Amniotic epithelial cell (primary cell): ENCODE measurements at regions not wholly inside any gene's neighbourhood (a gene's known extent, or its start where the extent isn't known, plus 50 kb on each side); places are given as distances from the start of the nearest gene placed in this dataset.
"Not testable (repeated sequence)": the region's sequence is repeated elsewhere in the genome, so short reads cannot be mapped to it uniquely, and the experiment has no call there.

ENCODE experiments used
- DNase-seq: peaks from one replicate; pipeline ENCODE4 v3.0.0-alpha.2; 2010; ENCODE audit warnings: low read depth

DNA sequence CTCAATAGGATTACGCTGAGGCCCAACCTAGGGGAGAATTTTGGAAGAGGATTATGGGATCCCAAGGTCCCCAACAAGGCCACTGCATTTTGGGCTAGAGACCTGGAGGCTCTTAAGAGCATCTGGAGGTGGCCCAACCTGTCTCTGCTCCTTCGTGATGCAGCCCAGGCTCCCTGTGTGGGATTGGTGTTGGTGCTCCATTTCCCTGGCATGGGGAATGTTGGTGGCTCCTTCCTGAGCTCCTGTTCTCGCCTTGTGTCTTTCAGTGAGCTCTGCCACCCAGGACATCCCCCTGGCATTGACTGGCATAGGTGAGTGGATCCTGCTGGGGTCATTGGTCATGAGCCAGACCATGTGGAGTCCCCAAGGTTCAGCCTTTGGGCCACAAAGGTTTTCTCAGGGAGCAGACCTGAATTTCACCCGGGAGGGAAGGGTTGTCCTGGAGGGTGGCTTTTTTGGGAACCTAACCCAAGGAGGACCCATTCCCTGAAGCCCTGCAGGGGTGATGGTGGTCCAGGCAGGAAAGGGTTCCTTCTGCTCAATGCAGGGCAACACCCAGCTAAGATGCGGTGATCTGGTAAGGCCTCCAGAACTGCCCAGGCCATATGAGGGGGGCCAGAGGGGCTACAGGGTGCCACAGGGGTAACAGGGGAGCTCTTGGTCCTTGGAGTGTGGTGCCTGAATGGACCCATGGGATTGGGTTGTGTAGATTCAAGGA is 202.5 kb downstream of the UBE3A start:
- no peak for DNase-seq

GRCh38 chr15:25236861-25237155 is 202.0 kb downstream of the UBE3A start:
- no peak for DNase-seq

- DNase-seq: no peak
Measured at GRCh38 chr15:25237291-25237978, 201.4 kb downstream of the UBE3A start.

DNA sequence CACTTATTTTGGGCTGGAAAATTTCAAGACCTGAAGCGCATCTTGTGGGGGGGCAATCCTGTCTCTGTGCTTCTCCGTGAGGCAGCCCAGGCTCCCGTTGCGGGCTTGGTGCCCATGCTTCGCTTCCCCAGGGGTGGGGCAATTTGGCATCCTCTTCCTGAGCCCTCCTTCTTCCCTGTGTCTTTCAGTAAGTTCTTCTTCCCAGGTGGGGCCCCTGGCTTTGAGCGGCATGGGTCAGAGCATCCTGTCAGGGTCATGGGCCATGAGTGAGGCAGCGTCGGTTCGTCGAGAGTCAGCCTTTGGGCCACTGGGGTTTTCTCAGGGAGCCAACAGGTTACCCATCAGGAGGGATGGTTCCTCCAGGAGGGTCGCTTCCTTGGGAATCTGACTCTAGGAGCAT is 200.7 kb downstream of the UBE3A start:
- DNase-seq: no peak

- no peak for DNase-seq
Measured at GRCh38 chr15:25238716-25239470, 199.9 kb downstream of the UBE3A start.

- no peak for DNase-seq
Measured at GRCh38 chr15:25239471-25240345, 199.1 kb downstream of the UBE3A start.

- no peak for DNase-seq
Measured at GRCh38 chr15:25240461-25241021, 198.3 kb downstream of the UBE3A start.

- no peak for DNase-seq
Measured at GRCh38 chr15:25241241-25241801, 197.5 kb downstream of the UBE3A start.

GRCh38 chr15:25242166-25242879 is 196.5 kb downstream of the UBE3A start:
- no peak for DNase-seq

DNA sequence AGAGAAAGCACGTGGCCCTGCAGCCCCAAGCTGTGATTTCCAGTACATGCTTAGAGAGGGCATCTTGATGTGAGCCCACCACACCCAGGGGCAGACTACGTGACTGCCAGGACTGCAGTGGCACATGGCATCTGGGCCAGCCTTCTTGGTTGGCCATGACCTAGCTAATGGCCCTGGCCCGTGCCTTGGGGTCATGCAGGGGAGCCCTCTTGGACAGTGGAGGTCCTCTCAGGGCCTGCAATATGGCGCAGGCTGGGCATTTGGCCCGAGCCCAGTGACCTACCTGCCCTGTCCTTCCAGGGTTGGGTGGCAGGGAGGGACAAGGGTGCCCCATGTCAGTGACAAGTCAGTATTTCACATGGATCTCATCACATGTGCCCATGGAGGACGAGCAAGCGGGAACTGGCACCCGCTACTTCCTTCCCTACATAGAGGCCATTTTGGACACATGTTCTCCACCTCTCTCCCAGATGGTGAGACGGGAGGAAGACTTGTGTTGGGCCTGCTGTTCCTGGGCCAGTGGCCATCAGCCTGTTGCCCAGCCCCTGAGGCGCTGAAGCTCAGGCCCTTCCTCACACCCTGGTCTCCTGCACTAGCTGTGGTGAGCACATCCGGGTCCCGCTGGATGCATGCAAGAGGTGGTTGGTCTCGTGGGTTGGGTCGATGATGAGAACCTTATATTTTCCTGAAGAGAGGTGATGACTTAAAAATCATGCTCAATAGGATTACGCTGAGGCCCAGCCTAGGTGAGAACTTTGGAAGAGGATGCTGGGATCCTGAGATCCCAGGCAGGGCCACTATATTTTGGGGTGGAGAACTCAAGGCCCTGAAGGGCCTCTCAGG is 195.6 kb downstream of the UBE3A start:
- DNase-seq: no peak

GRCh38 chr15:25243800-25244097 is 195.1 kb downstream of the UBE3A start:
- DNase-seq: no peak

- DNase-seq: no peak
Measured at GRCh38 chr15:25244731-25245585, 193.9 kb downstream of the UBE3A start.

DNA sequence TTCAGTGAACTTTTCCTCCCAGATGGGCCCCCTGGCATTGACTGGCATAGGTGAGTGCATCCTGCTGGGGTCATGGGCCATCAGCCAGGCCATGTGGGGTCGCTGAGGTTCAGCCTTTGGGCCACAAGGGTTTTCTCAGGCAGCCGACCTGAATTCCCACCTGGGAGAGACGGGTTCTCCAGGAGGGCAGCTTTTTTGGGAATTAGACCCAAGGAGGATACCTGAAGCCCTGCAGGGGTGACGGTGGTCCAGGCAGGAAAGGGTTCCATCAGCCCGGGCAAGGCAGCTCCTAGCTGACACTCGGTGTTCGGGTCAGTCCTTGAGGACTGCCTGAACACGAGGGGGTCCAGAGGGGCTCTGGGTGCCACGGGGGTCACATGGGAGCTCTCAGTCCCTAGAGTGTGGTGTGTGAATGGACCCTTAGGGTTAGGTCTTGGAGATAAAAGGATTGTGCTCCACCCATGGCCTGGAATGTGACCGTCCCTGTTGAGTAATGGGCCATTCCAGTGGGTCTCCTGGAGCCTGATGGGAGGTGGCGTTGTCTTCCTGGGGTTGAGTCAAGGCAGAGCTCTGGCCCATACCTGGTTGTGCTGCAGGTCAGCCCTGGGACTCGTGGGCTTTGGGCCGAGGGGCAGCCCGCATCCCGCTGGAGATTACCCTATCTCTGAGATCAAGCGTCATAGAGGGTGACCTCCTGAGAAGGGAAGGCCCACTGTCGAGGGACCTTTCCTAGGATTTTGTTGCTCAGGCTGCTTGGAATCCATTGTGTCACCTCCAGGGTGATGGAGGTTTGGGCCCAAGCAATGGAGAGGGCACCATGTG is 192.8 kb downstream of the UBE3A start:
- no peak for DNase-seq

GRCh38 chr15:25246641-25247406 is 192.0 kb downstream of the UBE3A start:
- no peak for DNase-seq

DNA sequence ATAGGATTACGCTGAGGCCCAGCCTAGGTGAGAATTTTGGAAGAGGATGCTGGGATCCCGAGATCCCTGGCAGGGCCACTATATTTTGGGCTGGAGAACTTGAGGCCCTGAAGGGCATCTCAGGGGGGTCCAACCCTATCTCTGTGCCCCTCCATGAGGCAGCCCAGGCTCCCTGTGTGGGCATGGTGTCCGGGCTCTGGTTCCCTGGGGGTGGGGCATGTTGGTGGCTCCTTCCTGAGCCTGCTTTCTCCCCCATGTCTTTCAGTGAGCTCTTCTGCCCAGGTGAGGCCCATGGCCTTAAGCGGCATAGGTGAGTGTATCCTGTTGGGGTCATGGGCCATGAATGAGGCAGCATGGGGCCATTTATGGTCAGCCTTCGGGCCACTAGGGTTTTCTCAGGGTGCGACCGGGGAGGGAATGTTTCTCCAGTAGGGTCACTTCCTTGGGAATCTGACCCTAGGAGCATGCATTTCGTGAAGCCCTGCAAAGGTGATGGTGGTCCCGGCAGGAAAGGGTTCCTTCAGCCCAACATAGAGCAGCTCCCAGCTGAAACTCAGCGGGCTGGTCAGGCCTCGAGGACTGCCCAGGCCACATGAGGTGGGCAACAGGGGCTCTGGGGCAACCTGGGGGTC is 191.3 kb downstream of the UBE3A start:
- no peak for DNase-seq

DNA sequence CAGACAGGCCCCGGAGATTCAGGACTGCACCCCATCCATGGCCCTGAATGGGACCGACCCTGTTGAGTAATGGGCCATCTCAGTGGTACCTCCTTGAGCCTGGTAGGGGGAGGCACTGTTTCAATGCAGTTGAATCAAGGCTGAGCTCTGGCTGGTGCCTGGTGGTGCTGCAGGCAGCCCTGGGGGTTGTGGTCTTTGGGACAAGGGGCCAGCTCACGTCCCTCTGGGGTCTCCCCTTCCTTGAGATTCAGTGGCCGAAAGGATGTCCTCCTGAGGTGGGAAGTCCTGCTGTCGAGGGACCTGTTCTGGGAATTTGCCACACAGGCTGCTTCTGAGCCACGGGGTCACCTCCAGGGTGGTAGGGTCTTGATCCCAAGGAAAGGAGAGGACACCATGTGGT is 190.7 kb downstream of the UBE3A start:
- DNase-seq: not testable (repeated sequence)

DNA sequence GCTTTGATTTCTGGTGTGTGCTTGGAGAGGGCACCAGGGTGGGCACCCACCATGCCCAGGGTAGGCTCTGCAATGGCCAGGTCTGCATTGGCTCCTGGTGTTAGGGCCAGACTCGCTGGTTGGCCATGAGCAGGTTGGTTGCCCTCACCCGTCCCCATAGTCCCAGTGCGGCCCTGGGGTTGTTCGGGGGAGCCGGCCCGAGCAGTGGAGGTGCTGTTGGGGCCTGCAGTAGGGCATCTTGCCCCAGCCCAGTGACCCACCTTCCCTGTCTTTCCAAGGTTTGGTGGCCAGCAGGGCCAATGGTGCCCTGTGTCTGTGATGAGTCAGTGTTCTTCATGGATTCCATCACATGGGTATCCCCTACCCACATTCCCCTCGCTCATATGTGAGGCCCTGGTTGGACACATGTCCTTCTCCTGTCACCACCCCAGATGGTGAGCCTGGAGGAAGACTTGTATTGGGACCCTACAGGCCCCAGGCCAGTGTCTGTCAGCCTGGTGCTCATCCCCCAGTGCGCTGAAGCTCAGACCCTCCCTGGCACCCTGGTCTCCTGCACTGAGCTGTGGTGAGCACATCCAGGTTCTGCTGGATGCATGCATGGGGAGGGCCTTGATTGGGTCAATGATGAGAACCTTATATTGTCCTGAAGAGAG is 190.1 kb downstream of the UBE3A start:
- DNase-seq: no peak
